Heart left ventricle (tissue), 16 donors: ENCODE measurements at regions not wholly inside any gene's neighbourhood (a gene's known extent, or its start where the extent isn't known, plus 50 kb on each side); places are given as distances from the start of the nearest gene placed in this dataset.

Experiments used
- ATAC-seq, 4 donors: fragments of 200-7000 bp; cut with Tn5 transposase; one replicate each; pipeline ENCODE4 v1.9.1; 2020 to 2022; ENCODE audit warnings: moderate library complexity in 4 of 4, mild to moderate bottlenecking in 3 of 4, moderate number of reproducible peaks in 1 of 4
- DNase-seq, 5 donors: peaks; one replicate each; pipeline ENCODE4 v3.0.0-alpha.2; 2020
- H3K27ac ChIP-seq, 12 donors: fragments of 200-600 bp; sonication (generic) in 4 of 12; one replicate each; pipeline versions ENCODE4 v1.5.0 to v1.8.0; 2016 to 2022; ENCODE audit warnings: mild to moderate bottlenecking in 2 of 12
- H3K27me3 ChIP-seq, 9 donors: fragments of 200-600 bp; sonication (generic) in 2 of 9; one replicate each; pipeline versions ENCODE4 v1.5.1 to v1.8.0; 2016 to 2022; ENCODE audit warnings: mild to moderate bottlenecking in 3 of 9
- H3K36me3 ChIP-seq, 9 donors: fragments of 200-600 bp; sonication (generic) in 2 of 9; one replicate each; pipeline versions ENCODE4 v1.5.0 to v1.8.0; 2018 to 2022; ENCODE audit warnings: mild to moderate bottlenecking in 2 of 9
- H3K4me1 ChIP-seq, 12 donors: fragments of 200-600 bp; sonication (generic) in 4 of 12; one replicate each; pipeline versions ENCODE4 v1.5.0 to v1.8.0; 2016 to 2022; ENCODE audit warnings: mild to moderate bottlenecking in 3 of 12
- H3K4me3 ChIP-seq, 12 donors: fragments of 200-600 bp; sonication (generic) in 4 of 12; one replicate each; pipeline versions ENCODE4 v1.5.0 to v1.8.0; 2017 to 2022; ENCODE audit warnings: mild to moderate bottlenecking in 9 of 12, moderate library complexity in 4 of 12
- H3K9me3 ChIP-seq, 12 donors: fragments of 200-600 bp; sonication (generic) in 4 of 12; one replicate each; pipeline versions ENCODE4 v1.5.0 to v1.8.0; 2016 to 2022; ENCODE audit warnings: mild to moderate bottlenecking in 1 of 12
- CTCF ChIP-seq, 12 donors: fragments of 200-600 bp; sonication (generic) in 4 of 12; IDR thresholded peaks; one replicate each; pipeline versions ENCODE4 v1.5.0 to v1.8.0; 2018 to 2022; ENCODE audit warnings: antibody characterized with exemption in 12 of 12, mild to moderate bottlenecking in 5 of 12
- POLR2A ChIP-seq, 2 donors: fragments of 450-650 bp; IDR thresholded peaks; one replicate each; pipeline ENCODE4 v1.6.1; 2017; ENCODE audit warnings: antibody characterized with exemption in 2 of 2, mild to moderate bottlenecking in 2 of 2, moderate library complexity in 2 of 2
- WGBS, 4 donors: extraction: QIAGEN DNeasy Blood & Tissue Kit in 2 of 4; methylation state at CpG; one replicate each; pipeline versions ENCODE4 v1.1.5 to v1.1.7; 2013 to 2018; 5-methylcytosine and 5-hydroxymethylcytosine counted together
- intact Hi-C, 10 donors: fragments of 100-400 bp; cut with DNase I; formaldehyde crosslinking; loops; one replicate each; pipeline versions ENCODE4 v1.11.1 to v1.14.2; 2022
- donor health status: ischemic (EF 13 %, LVEDD 7.1; RV severe dilation, severe dysfunction).
- donor health status: healthy with polysubstance abuse.
- donor health status: DM: no; HTN: yes; CAD: no.
- donor health status: DM: no; HTN: no; CAD: no.
- donor health status: ischemic (EF 25% LVEDD 6.9; RV normal size, moderate dysfunction).
- donor health status: ischemic (EF 25% LVEDD 5.7; RV mildly dilated, moderate dysfunction).
- donor health status: healthy.
- donor health status: DM: yes; HTN: yes; CAD: no.
- donor health status: ischemic (EF 35%, LVEDD 5.7; RV mildly dilated, moderate dysfunction).
- donor health status: nonischemic (EF 11% LVEDD 7.7; RV severe dilation, severe dysfunction).
- donor health status: DM: yes; HTN: yes; CAD: no.
- donor health status: PGD.
- donor health status: ischemic (EF 29% LVEDD 5.4; RV normal size, mild dysfunction).
- donor health status: nonischemic (EF 23%, LVEDD 6.1; RV moderate dilation, normal function).

DNA sequence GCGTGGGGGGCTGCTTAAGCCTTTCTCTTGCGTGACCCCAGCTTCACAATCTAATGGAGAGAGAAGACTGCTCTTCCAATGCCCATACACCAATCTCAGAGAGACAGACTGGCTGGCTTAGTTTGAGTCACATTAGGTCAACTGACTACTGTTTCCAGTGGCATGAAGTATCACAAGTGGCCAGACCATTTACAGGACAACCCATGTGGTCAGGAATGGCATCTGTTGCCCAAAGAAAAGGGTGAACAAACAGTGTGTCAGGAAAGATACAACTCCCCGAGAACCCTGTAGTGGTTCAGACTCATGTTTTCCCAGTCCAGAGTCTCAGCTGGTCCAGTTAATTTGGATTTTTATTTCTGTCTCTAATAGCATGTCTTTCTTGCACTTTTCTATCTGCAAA, 177.4 kb upstream of the IL12B start:
- no peaks in the 10 kb centered on the region for H3K9me3 ChIP-seq
- peak overlapping the region in 11 of 12 donors; percentile 2 to 90 (median 82) for H3K27ac ChIP-seq
- DNase-seq, result no peak
- H3K4me1 ChIP-seq, result peaks cover 0 to 44% (median 19%) of the 10 kb centered on the region in 12 donors
- no peaks in the 10 kb centered on the region for H3K36me3 ChIP-seq
- TF ChIP-seq POLR2A (IDR thresholded peaks at IDR 0.05) (no peak), CTCF (IDR thresholded peaks at IDR 0.05) (no peak)
- H3K27me3 ChIP-seq, result no peaks in the 10 kb centered on the region
- intact Hi-C loops, result loop anchor here in 7 of 10 donors (1.0 to 5.0 kb wide), 4 partner anchors 55 to 60 kb away; no protein-coding TSS in a partner anchor
- ATAC-seq, result no peak
- 78 to 85% (median 83%) methylated on average over 3 of the region's 3 CpGs for WGBS, 4 donors
- no peak overlapping the region for H3K4me3 ChIP-seq

- Histone ChIP-seq H3K4me3 (no peak overlapping the region), H3K27me3 (no peaks in the 10 kb centered on the region), H3K27ac (peak overlapping the region; percentile 35 to 90 (median 80)), H3K4me1 (peaks cover 0 to 44% (median 19%) of the 10 kb centered on the region in 12 donors), H3K9me3 (no peaks in the 10 kb centered on the region), H3K36me3 (no peaks in the 10 kb centered on the region)
- peak in 2 of 5 donors; percentile 39 to 42 for DNase-seq
- TF ChIP-seq POLR2A (IDR thresholded peaks at IDR 0.05) (no peak), CTCF (IDR thresholded peaks at IDR 0.05) (no peak)
- WGBS, 4 donors, result 41 to 49% (median 42%) methylated on average over 5 of the region's 5 CpGs
- ATAC-seq, result peak; percentile 21 to 65 (median 50)
- intact Hi-C loops, result loop anchor here in 7 of 10 donors (1.0 to 5.0 kb wide), 4 partner anchors 56 to 61 kb away; no protein-coding TSS in a partner anchor
Measured at GRCh38 chr5:159508344-159508743, 178.1 kb upstream of the IL12B start.

GRCh38 chr5:159509002-159509660, 178.8 kb upstream of the IL12B start:
- DNase-seq (no peak), ATAC-seq (no peak)
- peak overlapping the region; percentile 35 to 90 (median 80) for H3K27ac ChIP-seq
- no peaks in the 10 kb centered on the region for H3K9me3 ChIP-seq
- H3K27me3 ChIP-seq, result no peaks in the 10 kb centered on the region
- intact Hi-C loops, result loop anchor here in 5 of 10 donors (2.0 to 5.0 kb wide), 3 partner anchors 57 to 62 kb away; no protein-coding TSS in a partner anchor
- peaks cover 0 to 44% (median 19%) of the 10 kb centered on the region in 12 donors for H3K4me1 ChIP-seq
- H3K36me3 ChIP-seq, result no peaks in the 10 kb centered on the region
- TF ChIP-seq POLR2A (IDR thresholded peaks at IDR 0.05) (no peak), CTCF (IDR thresholded peaks at IDR 0.05) (no peak)
- H3K4me3 ChIP-seq, result no peak overlapping the region
- WGBS, 4 donors, result 67 to 74% (median 72%) methylated on average over 7 of the region's 7 CpGs

GRCh38 chr5:159510282-159510681, 180.0 kb upstream of the IL12B start:
- ATAC-seq (peak; percentile 94 to 97 (median 96)), DNase-seq (peak; percentile 79 to 91 (median 86))
- 25 to 37% (median 29%) methylated on average over 1 to 3 of the region's 3 CpGs for WGBS, 4 donors
- peak in 3 of 12 donors; percentile 23 to 34 (median 24) for TF ChIP-seq CTCF (IDR thresholded peaks at IDR 0.05)
- peak in 1 of 2 donors; percentile 47 for TF ChIP-seq POLR2A (IDR thresholded peaks at IDR 0.05)
- no peaks in the 10 kb centered on the region for H3K9me3 ChIP-seq
- no peak overlapping the region for H3K4me3 ChIP-seq
- no peaks in the 10 kb centered on the region for H3K36me3 ChIP-seq
- peaks cover 0 to 33% (median 14%) of the 10 kb centered on the region in 12 donors for H3K4me1 ChIP-seq
- intact Hi-C loops, result loop anchor here in 9 of 10 donors (2.0 to 10.0 kb wide), 11 partner anchors 59 to 475 kb away; partner anchors contain the start of gene ADRA1B (in 2 of the 9)
- no peaks in the 10 kb centered on the region for H3K27me3 ChIP-seq
- peak overlapping the region; percentile 54 to 90 (median 80) for H3K27ac ChIP-seq
